Activated CD4-positive, alpha-beta T cell treated with anti-CD3 and anti-CD28 coated beads, Interleukin-2, amount 10 ng/mL, durations not matched to agents 7 days and 5 days (primary cell): ENCODE measurements at regions not wholly inside any gene's neighbourhood (a gene's known extent, or its start where the extent isn't known, plus 50 kb on each side); places are given as distances from the start of the nearest gene placed in this dataset.
"Not testable (repeated sequence)": the region's sequence is repeated elsewhere in the genome, so short reads cannot be mapped to it uniquely, and the experiment has no call there.

Experiments
- CTCF ChIA-PET: fragments of 350-600 bp; sonication (Branson Sonifier 250); formaldehyde crosslinking; loops from one replicate; lab custom pipeline; 2021; ENCODE audit warnings: antibody characterized with exemption; lab: Charles Lee
- POLR2A ChIA-PET: fragments of 350-600 bp; sonication (Branson Sonifier 250); formaldehyde crosslinking; loops from one replicate; lab custom pipeline; 2021; ENCODE audit warnings: antibody characterized with exemption; lab: Charles Lee
- DNase-seq: peaks from one replicate; pipeline ENCODE4 v3.0.0-alpha.2; 2020
- H3K27ac Mint-ChIP-seq: one replicate; pipeline ENCODE4 v1.8.0; 2021; ENCODE audit warnings: mild to moderate bottlenecking, moderate library complexity, mixed read lengths
- H3K27me3 Mint-ChIP-seq: one replicate; pipeline ENCODE4 v1.8.0; 2021; ENCODE audit warnings: mixed read lengths
- H3K36me3 Mint-ChIP-seq: one replicate; pipeline ENCODE4 v1.8.0; 2021; ENCODE audit warnings: low read depth, mixed read lengths
- H3K4me1 Mint-ChIP-seq: one replicate; pipeline ENCODE4 v1.8.0; 2021; ENCODE audit warnings: mixed read lengths
- H3K4me3 Mint-ChIP-seq: one replicate; pipeline ENCODE4 v1.8.0; 2021; ENCODE audit warnings: mild to moderate bottlenecking, moderate library complexity, mixed read lengths
- H3K9me3 Mint-ChIP-seq: one replicate; pipeline ENCODE4 v1.8.0; 2021; ENCODE audit warnings: mixed read lengths

- POLR2A ChIA-PET, result no interaction called here
- no peaks in the 10 kb centered on the region for H3K4me1 Mint-ChIP-seq
- no peaks in the 10 kb centered on the region for H3K36me3 Mint-ChIP-seq
- no peak overlapping the region for H3K4me3 Mint-ChIP-seq
- H3K27me3 Mint-ChIP-seq, result no peaks in the 10 kb centered on the region
- H3K27ac Mint-ChIP-seq, result no peak overlapping the region
- no peak for DNase-seq
- CTCF ChIA-PET, result no interaction called here
- peaks cover 4% of the 10 kb centered on the region for H3K9me3 Mint-ChIP-seq
Measured at GRCh38 chr12:60230056-60230455, 634.2 kb downstream of the SLC16A7 start.

- Mint-ChIP-seq H3K9me3 (peaks cover 4% of the 10 kb centered on the region), H3K36me3 (no peaks in the 10 kb centered on the region), H3K27ac (no peak overlapping the region), H3K4me1 (no peaks in the 10 kb centered on the region), H3K27me3 (no peaks in the 10 kb centered on the region), H3K4me3 (no peak overlapping the region)
- ChIA-PET POLR2A (no interaction called here), CTCF (no interaction called here)
- DNase-seq, result no peak
Measured at GRCh38 chr12:60231303-60231702, 635.5 kb downstream of the SLC16A7 start.

GRCh38 chr12:60231976-60232907 lies 636.4 kb downstream of the SLC16A7 start:
- Mint-ChIP-seq H3K27ac (no peak overlapping the region), H3K36me3 (no peaks in the 10 kb centered on the region), H3K4me1 (no peaks in the 10 kb centered on the region), H3K4me3 (no peak overlapping the region), H3K27me3 (no peaks in the 10 kb centered on the region), H3K9me3 (peaks cover 4% of the 10 kb centered on the region)
- DNase-seq, result no peak
- ChIA-PET CTCF (no interaction called here), POLR2A (no interaction called here)

GRCh38 chr12:60234611-60235195 lies 638.9 kb downstream of the SLC16A7 start:
- POLR2A ChIA-PET, CTCF ChIA-PET: not testable (repeated sequence)

GRCh38 chr12:60235261-60235660 lies 639.4 kb downstream of the SLC16A7 start:
- no peak for DNase-seq
- H3K4me1 Mint-ChIP-seq, result no peaks in the 10 kb centered on the region
- peaks cover 4% of the 10 kb centered on the region for H3K9me3 Mint-ChIP-seq
- ChIA-PET POLR2A (no interaction called here), CTCF (no interaction called here)
- no peaks in the 10 kb centered on the region for H3K27me3 Mint-ChIP-seq
- H3K36me3 Mint-ChIP-seq, result no peaks in the 10 kb centered on the region
- no peak overlapping the region for H3K4me3 Mint-ChIP-seq
- no peak overlapping the region for H3K27ac Mint-ChIP-seq

More at GRCh38 chr12:60234611-60235195, 638.9 kb downstream of the SLC16A7 start:
- not testable (repeated sequence) for H3K27me3 Mint-ChIP-seq, H3K4me1 Mint-ChIP-seq, H3K9me3 Mint-ChIP-seq, H3K36me3 Mint-ChIP-seq, DNase-seq, H3K27ac Mint-ChIP-seq, H3K4me3 Mint-ChIP-seq

- DNase-seq, H3K27ac Mint-ChIP-seq, H3K36me3 Mint-ChIP-seq, POLR2A ChIA-PET, H3K27me3 Mint-ChIP-seq, H3K4me1 Mint-ChIP-seq, H3K9me3 Mint-ChIP-seq, H3K4me3 Mint-ChIP-seq, CTCF ChIA-PET: not testable (repeated sequence)
Measured at GRCh38 chr12:60236416-60236815, 640.6 kb downstream of the SLC16A7 start.

GRCh38 chr12:60240891-60241290 lies 645.1 kb downstream of the SLC16A7 start:
- H3K4me1 Mint-ChIP-seq, result no peaks in the 10 kb centered on the region
- POLR2A ChIA-PET, result no interaction called here
- CTCF ChIA-PET, result no interaction called here
- no peaks in the 10 kb centered on the region for H3K36me3 Mint-ChIP-seq
- peaks cover 4% of the 10 kb centered on the region for H3K9me3 Mint-ChIP-seq
- no peak overlapping the region for H3K4me3 Mint-ChIP-seq
- no peaks in the 10 kb centered on the region for H3K27me3 Mint-ChIP-seq
- DNase-seq, result no peak
- no peak overlapping the region for H3K27ac Mint-ChIP-seq

- no peak for DNase-seq
- ChIA-PET POLR2A (interaction anchor here (0.7 kb wide), 1 partner anchor 57 kb away, joined by 3 read pairs; no protein-coding TSS in a partner anchor), CTCF (no interaction called here)
- no peaks in the 10 kb centered on the region for H3K4me1 Mint-ChIP-seq
- H3K9me3 Mint-ChIP-seq, result no peaks in the 10 kb centered on the region
- no peak overlapping the region for H3K4me3 Mint-ChIP-seq
- H3K36me3 Mint-ChIP-seq, result no peaks in the 10 kb centered on the region
- H3K27me3 Mint-ChIP-seq, result no peaks in the 10 kb centered on the region
- no peak overlapping the region for H3K27ac Mint-ChIP-seq
Measured at GRCh38 chr12:60251091-60251490, 655.3 kb downstream of the SLC16A7 start.

GRCh38 chr12:60252359-60253096 lies 656.7 kb downstream of the SLC16A7 start:
- no peak overlapping the region for H3K27ac Mint-ChIP-seq
- no peak for DNase-seq
- ChIA-PET CTCF (no interaction called here), POLR2A (no interaction called here)
- no peaks in the 10 kb centered on the region for H3K9me3 Mint-ChIP-seq
- no peak overlapping the region for H3K4me3 Mint-ChIP-seq
- H3K36me3 Mint-ChIP-seq, result no peaks in the 10 kb centered on the region
- H3K4me1 Mint-ChIP-seq, result no peaks in the 10 kb centered on the region
- no peaks in the 10 kb centered on the region for H3K27me3 Mint-ChIP-seq

GRCh38 chr12:60255044-60255443 lies 659.2 kb downstream of the SLC16A7 start:
- Mint-ChIP-seq H3K4me3 (no peak overlapping the region), H3K9me3 (no peaks in the 10 kb centered on the region), H3K27me3 (no peaks in the 10 kb centered on the region), H3K4me1 (no peaks in the 10 kb centered on the region), H3K36me3 (no peaks in the 10 kb centered on the region), H3K27ac (no peak overlapping the region)
- CTCF ChIA-PET, result no interaction called here
- no peak for DNase-seq
- POLR2A ChIA-PET, result no interaction called here

GRCh38 chr12:60257063-60257462 lies 661.2 kb downstream of the SLC16A7 start:
- no peak for DNase-seq
- Mint-ChIP-seq H3K9me3 (no peaks in the 10 kb centered on the region), H3K27me3 (no peaks in the 10 kb centered on the region), H3K27ac (no peak overlapping the region), H3K4me1 (no peaks in the 10 kb centered on the region), H3K4me3 (no peak overlapping the region), H3K36me3 (no peaks in the 10 kb centered on the region)
- POLR2A ChIA-PET, result no interaction called here
- CTCF ChIA-PET, result no interaction called here

- Mint-ChIP-seq H3K4me1 (no peaks in the 10 kb centered on the region), H3K27ac (no peak overlapping the region), H3K36me3 (no peaks in the 10 kb centered on the region), H3K9me3 (no peaks in the 10 kb centered on the region), H3K27me3 (no peaks in the 10 kb centered on the region), H3K4me3 (no peak overlapping the region)
- DNase-seq, result no peak
- ChIA-PET POLR2A (no interaction called here), CTCF (no interaction called here)
Measured at GRCh38 chr12:60259225-60259624, 663.4 kb downstream of the SLC16A7 start.

- H3K36me3 Mint-ChIP-seq, result no peaks in the 10 kb centered on the region
- H3K27ac Mint-ChIP-seq, result no peak overlapping the region
- no peak overlapping the region for H3K4me3 Mint-ChIP-seq
- no peak for DNase-seq
- H3K27me3 Mint-ChIP-seq, result no peaks in the 10 kb centered on the region
- ChIA-PET POLR2A (no interaction called here), CTCF (no interaction called here)
- no peaks in the 10 kb centered on the region for H3K9me3 Mint-ChIP-seq
- H3K4me1 Mint-ChIP-seq, result no peaks in the 10 kb centered on the region
Measured at GRCh38 chr12:60262378-60262777, 666.5 kb downstream of the SLC16A7 start.
